GM18507 (cell line): ENCODE measurements at regions not wholly inside any gene's neighbourhood (a gene's known extent, or its start where the extent isn't known, plus 50 kb on each side); places are given as distances from the start of the nearest gene placed in this dataset.

ENCODE experiments used
- DNase-seq: peaks from one replicate; pipeline ENCODE4 v3.0.0; 2011; ENCODE audit warnings: low read depth; ENCODE audit not compliant: insufficient read length; ENCODE audit errors: extremely low spot score
- FAIRE-seq: peaks from 2 replicates; lab custom pipeline; 2011; peaks lifted over from hg19 to GRCh38; lab: Jason Lieb, UNC

GRCh38 chr14:38309522-38310277 is 53.8 kb upstream of the CLEC14A start:
- FAIRE-seq (no peak), DNase-seq (no peak)
